ENCODE measurements at regions not wholly inside any gene's neighbourhood (a gene's known extent, or its start where the extent isn't known, plus 50 kb on each side); places are given as distances from the start of the nearest gene placed in this dataset.

DNA sequence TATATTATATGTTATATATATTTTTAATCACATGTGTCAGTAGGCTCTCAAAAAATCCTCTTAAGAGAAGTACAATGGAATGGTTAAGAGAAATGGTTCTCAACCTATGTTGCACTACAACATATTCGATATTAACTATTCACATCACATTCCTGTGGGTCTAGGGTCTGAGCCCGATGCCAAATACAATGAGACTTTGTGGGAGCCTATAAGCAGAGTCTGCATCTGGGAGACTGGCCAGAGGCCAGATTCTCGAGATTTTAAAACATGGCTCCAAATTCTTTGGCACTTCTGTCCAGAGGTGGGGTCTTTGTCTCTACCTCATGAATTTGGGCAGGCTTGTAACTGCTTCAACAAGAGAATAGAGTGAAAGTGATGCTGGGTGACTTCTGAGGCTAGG lies 79.4 kb upstream of the NBEA start:
- TF ChIP-seq, protein P1, sequence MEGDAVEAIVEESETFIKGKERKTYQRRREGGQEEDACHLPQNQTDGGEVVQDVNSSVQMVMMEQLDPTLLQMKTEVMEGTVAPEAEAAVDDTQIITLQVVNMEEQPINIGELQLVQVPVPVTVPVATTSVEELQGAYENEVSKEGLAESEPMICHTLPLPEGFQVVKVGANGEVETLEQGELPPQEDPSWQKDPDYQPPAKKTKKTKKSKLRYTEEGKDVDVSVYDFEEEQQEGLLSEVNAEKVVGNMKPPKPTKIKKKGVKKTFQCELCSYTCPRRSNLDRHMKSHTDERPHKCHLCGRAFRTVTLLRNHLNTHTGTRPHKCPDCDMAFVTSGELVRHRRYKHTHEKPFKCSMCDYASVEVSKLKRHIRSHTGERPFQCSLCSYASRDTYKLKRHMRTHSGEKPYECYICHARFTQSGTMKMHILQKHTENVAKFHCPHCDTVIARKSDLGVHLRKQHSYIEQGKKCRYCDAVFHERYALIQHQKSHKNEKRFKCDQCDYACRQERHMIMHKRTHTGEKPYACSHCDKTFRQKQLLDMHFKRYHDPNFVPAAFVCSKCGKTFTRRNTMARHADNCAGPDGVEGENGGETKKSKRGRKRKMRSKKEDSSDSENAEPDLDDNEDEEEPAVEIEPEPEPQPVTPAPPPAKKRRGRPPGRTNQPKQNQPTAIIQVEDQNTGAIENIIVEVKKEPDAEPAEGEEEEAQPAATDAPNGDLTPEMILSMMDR (conservative IDR thresholded peaks at IDR 0.05; ENCODE audit: low read length), result no peak
- TF ChIP-seq EZH2phosphoT487 (IDR thresholded peaks at IDR 0.05; ENCODE audit: borderline replicate concordance), result no peak
